HG03439 (cell line): ENCODE measurements at regions not wholly inside any gene's neighbourhood (a gene's known extent, or its start where the extent isn't known, plus 50 kb on each side); places are given as distances from the start of the nearest gene placed in this dataset.
"Not testable (repeated sequence)": the region's sequence is repeated elsewhere in the genome, so short reads cannot be mapped to it uniquely, and the experiment has no call there.

ENCODE experiments used
- ATAC-seq: cut with Tn5 transposase; IDR thresholded peaks from one replicate; pipeline ENCODE4 v1.9.1; 2021; ENCODE audit warnings: mild to moderate bottlenecking, moderate library complexity; ENCODE audit not compliant: unreplicated experiment

GRCh38 chr2:49861821-49862220 lies 707.5 kb upstream of the FSHR start:
- no peak for ATAC-seq

GRCh38 chr2:49860834-49861233 lies 706.5 kb upstream of the FSHR start:
- no peak for ATAC-seq

GRCh38 chr2:49860170-49860569 lies 705.9 kb upstream of the FSHR start:
- ATAC-seq = no peak

GRCh38 chr2:49858657-49859056 lies 704.3 kb upstream of the FSHR start:
- ATAC-seq = no peak

GRCh38 chr2:49858113-49858490 lies 703.8 kb upstream of the FSHR start:
- no peak for ATAC-seq

- ATAC-seq = no peak
Observed at GRCh38 chr2:49857371-49858112, 703.2 kb upstream of the FSHR start.

- no peak for ATAC-seq
Observed at GRCh38 chr2:49845671-49846070, 691.4 kb upstream of the FSHR start.

GRCh38 chr2:49845021-49845420 lies 690.7 kb upstream of the FSHR start:
- ATAC-seq = no peak

GRCh38 chr2:49844113-49844512 lies 689.8 kb upstream of the FSHR start:
- ATAC-seq = not testable (repeated sequence)

- ATAC-seq = no peak
Observed at GRCh38 chr2:49843314-49843713, 689.0 kb upstream of the FSHR start.

GRCh38 chr2:49840428-49840975 lies 686.2 kb upstream of the FSHR start:
- no peak for ATAC-seq

- ATAC-seq = no peak
Observed at GRCh38 chr2:49839818-49840217, 685.5 kb upstream of the FSHR start.

GRCh38 chr2:49837561-49838293 lies 683.4 kb upstream of the FSHR start:
- ATAC-seq = no peak

GRCh38 chr2:49836017-49836416 lies 681.7 kb upstream of the FSHR start:
- no peak for ATAC-seq

GRCh38 chr2:49834433-49834832 lies 680.1 kb upstream of the FSHR start:
- no peak for ATAC-seq

GRCh38 chr2:49832555-49832954 lies 678.2 kb upstream of the FSHR start:
- ATAC-seq = no peak

GRCh38 chr2:49831698-49832367 lies 677.5 kb upstream of the FSHR start:
- ATAC-seq = no peak

GRCh38 chr2:49830846-49831245 lies 676.5 kb upstream of the FSHR start:
- no peak for ATAC-seq

- no peak for ATAC-seq
Observed at GRCh38 chr2:49827366-49827765, 673.1 kb upstream of the FSHR start.

- no peak for ATAC-seq
Observed at GRCh38 chr2:49813208-49813607, 658.9 kb upstream of the FSHR start.

- ATAC-seq = no peak
Observed at GRCh38 chr2:49812730-49813129, 658.4 kb upstream of the FSHR start.

- no peak for ATAC-seq
Observed at GRCh38 chr2:49811502-49811901, 657.2 kb upstream of the FSHR start.
